Activated CD4-positive, alpha-beta T cell treated with anti-CD3 and anti-CD28 coated beads, Interleukin-2, amount 10 ng/mL, durations not matched to agents 7 days and 5 days (primary cell): ENCODE measurements at regions not wholly inside any gene's neighbourhood (a gene's known extent, or its start where the extent isn't known, plus 50 kb on each side); places are given as distances from the start of the nearest gene placed in this dataset.

Source experiments
- CTCF ChIA-PET: fragments of 350-600 bp; sonication (Branson Sonifier 250); formaldehyde crosslinking; loops from one replicate; lab custom pipeline; 2021; ENCODE audit warnings: antibody characterized with exemption; lab: Charles Lee
- POLR2A ChIA-PET: fragments of 350-600 bp; sonication (Branson Sonifier 250); formaldehyde crosslinking; loops from one replicate; lab custom pipeline; 2021; ENCODE audit warnings: antibody characterized with exemption; lab: Charles Lee
- DNase-seq: peaks from one replicate; pipeline ENCODE4 v3.0.0-alpha.2; 2020
- H3K27ac Mint-ChIP-seq: one replicate; pipeline ENCODE4 v1.8.0; 2021; ENCODE audit warnings: mild to moderate bottlenecking, moderate library complexity, mixed read lengths
- H3K27me3 Mint-ChIP-seq: one replicate; pipeline ENCODE4 v1.8.0; 2021; ENCODE audit warnings: mixed read lengths
- H3K36me3 Mint-ChIP-seq: one replicate; pipeline ENCODE4 v1.8.0; 2021; ENCODE audit warnings: low read depth, mixed read lengths
- H3K4me1 Mint-ChIP-seq: one replicate; pipeline ENCODE4 v1.8.0; 2021; ENCODE audit warnings: mixed read lengths
- H3K4me3 Mint-ChIP-seq: one replicate; pipeline ENCODE4 v1.8.0; 2021; ENCODE audit warnings: mild to moderate bottlenecking, moderate library complexity, mixed read lengths
- H3K9me3 Mint-ChIP-seq: one replicate; pipeline ENCODE4 v1.8.0; 2021; ENCODE audit warnings: mixed read lengths

GRCh38 chr2:217641960-217642359 lies 360.8 kb downstream of the TNS1 start:
- Mint-ChIP-seq H3K4me3 (no peak overlapping the region), H3K36me3 (no peaks in the 10 kb centered on the region), H3K9me3 (no peaks in the 10 kb centered on the region), H3K4me1 (no peaks in the 10 kb centered on the region), H3K27me3 (peaks cover 2% of the 10 kb centered on the region), H3K27ac (no peak overlapping the region)
- POLR2A ChIA-PET = no interaction called here
- no peak for DNase-seq
- CTCF ChIA-PET = interaction anchor here (1.3 kb wide), 1 partner anchor 114 kb away, joined by 3 read pairs; no protein-coding TSS in a partner anchor

DNA sequence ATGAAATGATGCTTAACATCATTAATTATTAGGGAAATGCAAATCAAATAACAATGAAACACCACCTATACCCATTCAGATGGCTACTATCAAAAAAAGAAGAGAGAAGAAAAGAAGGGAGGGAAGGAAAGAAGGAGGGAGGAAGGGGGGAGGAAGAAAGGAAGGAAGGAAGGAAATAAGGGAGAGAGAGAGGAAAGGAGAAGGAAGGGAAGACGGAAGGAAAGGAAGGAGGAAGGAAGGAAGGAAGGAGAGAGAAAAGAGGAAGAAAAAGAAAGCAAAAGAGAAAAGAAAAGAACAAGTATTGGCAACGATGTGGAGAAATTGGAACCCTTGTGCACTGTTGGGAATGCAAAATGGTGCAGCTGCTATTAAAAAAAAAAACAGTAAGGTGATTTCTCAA lies 363.3 kb downstream of the TNS1 start:
- DNase-seq = no peak
- CTCF ChIA-PET = no interaction called here
- peaks cover 2% of the 10 kb centered on the region for H3K27me3 Mint-ChIP-seq
- H3K4me1 Mint-ChIP-seq = no peaks in the 10 kb centered on the region
- H3K9me3 Mint-ChIP-seq = no peaks in the 10 kb centered on the region
- no peak overlapping the region for H3K4me3 Mint-ChIP-seq
- H3K27ac Mint-ChIP-seq = no peak overlapping the region
- POLR2A ChIA-PET = no interaction called here
- H3K36me3 Mint-ChIP-seq = no peaks in the 10 kb centered on the region

- no peak for DNase-seq
- H3K4me3 Mint-ChIP-seq = no peak overlapping the region
- POLR2A ChIA-PET = no interaction called here
- no peaks in the 10 kb centered on the region for H3K9me3 Mint-ChIP-seq
- no peak overlapping the region for H3K27ac Mint-ChIP-seq
- CTCF ChIA-PET = no interaction called here
- peaks cover 2% of the 10 kb centered on the region for H3K27me3 Mint-ChIP-seq
- H3K36me3 Mint-ChIP-seq = no peaks in the 10 kb centered on the region
- no peaks in the 10 kb centered on the region for H3K4me1 Mint-ChIP-seq
Measured at GRCh38 chr2:217638533-217638932, 364.3 kb downstream of the TNS1 start.

GRCh38 chr2:217638031-217638430 lies 364.8 kb downstream of the TNS1 start:
- POLR2A ChIA-PET = no interaction called here
- no peaks in the 10 kb centered on the region for H3K4me1 Mint-ChIP-seq
- H3K36me3 Mint-ChIP-seq = no peaks in the 10 kb centered on the region
- no peaks in the 10 kb centered on the region for H3K9me3 Mint-ChIP-seq
- CTCF ChIA-PET = no interaction called here
- no peak overlapping the region for H3K27ac Mint-ChIP-seq
- H3K4me3 Mint-ChIP-seq = no peak overlapping the region
- no peak for DNase-seq
- peaks cover 2% of the 10 kb centered on the region for H3K27me3 Mint-ChIP-seq

DNA sequence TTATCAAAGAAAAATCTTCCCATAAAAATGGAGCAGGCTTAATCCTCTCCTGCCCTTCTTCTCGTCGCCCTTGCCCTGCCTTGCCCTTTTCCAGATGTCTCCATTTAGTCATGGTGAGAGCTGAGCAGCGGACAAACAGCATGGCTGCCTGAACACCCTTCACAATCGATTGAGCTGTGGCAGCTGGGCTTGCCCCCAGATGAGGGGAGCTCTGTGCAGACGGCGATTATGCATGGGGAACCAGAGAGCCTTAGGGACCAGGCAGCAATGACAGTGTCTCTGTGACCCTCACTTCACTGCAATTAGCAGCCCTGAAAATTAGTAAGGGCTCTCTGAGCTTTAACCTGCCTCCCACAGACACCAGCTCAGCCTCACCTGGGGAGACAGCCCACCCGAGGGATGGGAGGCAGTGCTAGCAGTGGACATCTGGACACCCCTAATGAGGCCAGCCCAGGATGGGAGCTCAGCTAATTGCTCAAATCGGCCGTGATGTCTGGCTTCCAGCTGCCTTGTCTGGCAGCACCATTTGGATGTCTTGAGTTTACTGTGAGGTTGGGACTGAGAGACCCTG lies 365.7 kb downstream of the TNS1 start:
- peaks cover 2% of the 10 kb centered on the region for H3K27me3 Mint-ChIP-seq
- no peak overlapping the region for H3K4me3 Mint-ChIP-seq
- CTCF ChIA-PET = no interaction called here
- H3K27ac Mint-ChIP-seq = no peak overlapping the region
- H3K4me1 Mint-ChIP-seq = no peaks in the 10 kb centered on the region
- no peak for DNase-seq
- POLR2A ChIA-PET = no interaction called here
- no peaks in the 10 kb centered on the region for H3K36me3 Mint-ChIP-seq
- no peaks in the 10 kb centered on the region for H3K9me3 Mint-ChIP-seq

- DNase-seq = no peak
- Mint-ChIP-seq H3K27ac (no peak overlapping the region), H3K4me3 (no peak overlapping the region), H3K9me3 (no peaks in the 10 kb centered on the region), H3K4me1 (no peaks in the 10 kb centered on the region), H3K36me3 (no peaks in the 10 kb centered on the region), H3K27me3 (peaks cover 2% of the 10 kb centered on the region)
- ChIA-PET POLR2A (no interaction called here), CTCF (no interaction called here)
Measured at GRCh38 chr2:217636578-217636977, 366.2 kb downstream of the TNS1 start.

DNA sequence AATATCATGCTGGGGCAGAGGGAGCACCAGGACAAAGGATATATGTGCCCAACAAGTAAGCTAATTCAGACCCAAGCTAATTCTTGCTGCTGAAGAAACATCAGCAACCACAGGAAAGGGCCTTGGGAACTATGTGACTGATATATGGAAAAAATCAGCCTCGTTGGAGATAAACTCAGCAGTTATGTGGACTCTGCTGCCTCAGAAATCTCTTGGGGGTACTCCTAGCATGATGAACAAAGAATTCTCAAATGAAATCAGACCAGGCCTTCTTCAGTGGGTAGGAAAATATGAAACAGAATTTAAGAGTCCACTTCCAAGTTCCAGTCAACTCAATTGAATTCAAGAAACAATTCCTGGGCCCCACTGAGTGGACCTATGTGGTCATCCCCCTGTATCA lies 367.9 kb downstream of the TNS1 start:
- Mint-ChIP-seq H3K9me3 (no peaks in the 10 kb centered on the region), H3K27ac (no peak overlapping the region), H3K27me3 (peaks cover 2% of the 10 kb centered on the region), H3K4me3 (no peak overlapping the region), H3K4me1 (no peaks in the 10 kb centered on the region), H3K36me3 (no peaks in the 10 kb centered on the region)
- POLR2A ChIA-PET = no interaction called here
- no peak for DNase-seq
- CTCF ChIA-PET = interaction anchor here (0.8 to 1.2 kb wide), 2 partner anchors 9 to 13 kb away, joined by 3 to 7 read pairs; no protein-coding TSS in a partner anchor

GRCh38 chr2:217632043-217632442 lies 370.8 kb downstream of the TNS1 start:
- ChIA-PET CTCF (no interaction called here), POLR2A (no interaction called here)

DNA sequence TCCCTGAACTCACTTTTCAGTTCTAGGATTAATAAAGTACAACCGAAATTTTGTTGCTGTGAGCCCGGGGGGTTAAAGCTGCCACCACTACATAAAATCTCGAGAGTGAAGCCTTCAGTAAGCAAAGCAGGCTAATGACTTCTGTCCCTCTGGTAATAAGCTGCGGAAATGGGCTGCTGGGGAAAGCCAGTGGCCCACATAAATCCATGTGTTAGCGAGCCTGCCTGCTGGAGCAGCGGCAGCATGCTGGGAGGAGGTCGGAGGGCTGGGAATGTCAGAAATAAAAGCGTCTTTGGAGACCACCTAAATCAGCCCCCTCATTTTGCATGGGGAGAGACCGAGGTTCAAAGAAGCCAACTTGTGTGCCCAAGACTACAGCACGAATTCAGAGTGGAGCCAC lies 371.7 kb downstream of the TNS1 start:
- DNase-seq = no peak
- Mint-ChIP-seq H3K27ac (no peak overlapping the region), H3K4me1 (no peaks in the 10 kb centered on the region), H3K4me3 (no peak overlapping the region), H3K27me3 (no peaks in the 10 kb centered on the region), H3K36me3 (no peaks in the 10 kb centered on the region), H3K9me3 (no peaks in the 10 kb centered on the region)
- ChIA-PET POLR2A (no interaction called here), CTCF (no interaction called here)

More at GRCh38 chr2:217632043-217632442, 370.8 kb downstream of the TNS1 start:
- no peaks in the 10 kb centered on the region for H3K27me3 Mint-ChIP-seq
- no peak for DNase-seq
- H3K36me3 Mint-ChIP-seq = no peaks in the 10 kb centered on the region
- H3K4me1 Mint-ChIP-seq = no peaks in the 10 kb centered on the region
- no peak overlapping the region for H3K27ac Mint-ChIP-seq
- no peaks in the 10 kb centered on the region for H3K9me3 Mint-ChIP-seq
- no peak overlapping the region for H3K4me3 Mint-ChIP-seq

DNA sequence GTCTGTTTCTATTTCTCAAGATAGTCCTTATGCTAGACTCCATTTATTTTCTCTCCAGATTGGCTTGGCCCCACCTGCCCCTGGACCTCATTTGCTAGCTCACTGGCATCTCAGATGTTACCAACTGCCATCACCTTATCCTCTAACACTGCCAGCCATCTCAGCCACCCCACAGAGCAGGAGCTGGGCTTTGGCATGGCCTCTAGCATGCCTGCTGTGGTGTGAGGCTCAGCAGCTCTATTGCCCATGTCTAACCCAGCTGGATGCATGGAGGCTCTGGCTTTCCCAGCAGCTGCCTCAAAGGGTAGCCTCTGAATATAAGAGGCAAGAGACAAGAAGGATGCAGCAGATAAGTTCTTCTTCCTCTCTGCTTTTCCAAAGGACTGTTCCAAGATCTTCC lies 373.4 kb downstream of the TNS1 start:
- Mint-ChIP-seq H3K9me3 (no peaks in the 10 kb centered on the region), H3K4me1 (no peaks in the 10 kb centered on the region), H3K36me3 (no peaks in the 10 kb centered on the region), H3K27ac (no peak overlapping the region), H3K4me3 (no peak overlapping the region), H3K27me3 (no peaks in the 10 kb centered on the region)
- POLR2A ChIA-PET = no interaction called here
- CTCF ChIA-PET = no interaction called here
- no peak for DNase-seq

DNA sequence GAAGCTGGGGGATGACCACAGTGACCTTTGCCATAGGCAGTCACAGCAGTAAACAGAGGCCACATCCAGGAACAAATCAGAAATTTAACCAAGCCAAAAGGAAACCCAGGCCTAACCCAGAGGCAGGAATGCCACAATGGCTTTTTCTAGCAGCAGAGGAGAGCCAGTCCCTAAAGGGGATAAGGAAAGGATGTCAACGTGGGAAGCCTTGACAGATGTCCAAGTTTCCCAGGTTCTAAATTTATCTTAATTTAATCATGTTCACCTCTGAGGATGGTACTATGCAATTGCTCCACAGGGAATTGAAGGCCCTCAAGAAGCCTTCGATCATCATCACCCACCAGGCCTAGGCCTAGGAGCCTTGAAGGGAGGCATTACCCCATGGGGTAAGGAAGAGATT lies 374.7 kb downstream of the TNS1 start:
- Mint-ChIP-seq H3K4me3 (no peak overlapping the region), H3K9me3 (no peaks in the 10 kb centered on the region), H3K4me1 (no peaks in the 10 kb centered on the region), H3K36me3 (no peaks in the 10 kb centered on the region), H3K27me3 (no peaks in the 10 kb centered on the region), H3K27ac (no peak overlapping the region)
- POLR2A ChIA-PET = no interaction called here
- no peak for DNase-seq
- CTCF ChIA-PET = no interaction called here

DNA sequence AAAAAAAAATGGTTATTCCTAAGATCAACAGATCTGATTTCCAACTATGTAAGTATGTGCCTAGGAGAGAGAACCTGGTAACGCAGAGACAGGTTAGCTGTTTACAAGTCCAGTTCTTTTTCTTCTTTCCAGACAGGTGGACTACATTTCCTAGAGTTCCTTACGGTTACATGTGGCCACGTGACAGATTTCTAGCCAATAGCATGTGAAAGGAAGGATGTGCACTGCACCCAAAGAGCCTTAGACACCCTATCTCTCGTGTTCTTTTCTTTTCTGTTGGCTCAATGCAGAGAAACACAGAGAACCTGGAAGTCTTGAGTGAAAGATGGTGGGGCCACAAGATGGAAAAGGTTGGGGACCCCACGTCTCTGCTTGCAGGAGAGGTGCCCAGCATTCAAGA lies 375.9 kb downstream of the TNS1 start:
- H3K9me3 Mint-ChIP-seq = no peaks in the 10 kb centered on the region
- ChIA-PET CTCF (interaction anchor here (0.5 kb wide), 1 partner anchor 45 kb away, joined by 3 read pairs; no protein-coding TSS in a partner anchor), POLR2A (no interaction called here)
- no peaks in the 10 kb centered on the region for H3K27me3 Mint-ChIP-seq
- H3K4me1 Mint-ChIP-seq = no peaks in the 10 kb centered on the region
- no peak overlapping the region for H3K4me3 Mint-ChIP-seq
- H3K27ac Mint-ChIP-seq = no peak overlapping the region
- DNase-seq = no peak
- H3K36me3 Mint-ChIP-seq = no peaks in the 10 kb centered on the region

GRCh38 chr2:217625557-217626169 lies 377.1 kb downstream of the TNS1 start:
- H3K27me3 Mint-ChIP-seq = no peaks in the 10 kb centered on the region
- DNase-seq = no peak
- CTCF ChIA-PET = no interaction called here
- POLR2A ChIA-PET = no interaction called here
- no peak overlapping the region for H3K27ac Mint-ChIP-seq
- H3K9me3 Mint-ChIP-seq = no peaks in the 10 kb centered on the region
- no peaks in the 10 kb centered on the region for H3K4me1 Mint-ChIP-seq
- no peaks in the 10 kb centered on the region for H3K36me3 Mint-ChIP-seq
- no peak overlapping the region for H3K4me3 Mint-ChIP-seq
